ENCODE measurements at regions not wholly inside any gene's neighbourhood (a gene's known extent, or its start where the extent isn't known, plus 50 kb on each side); places are given as distances from the start of the nearest gene placed in this dataset.
"Not testable (repeated sequence)": the region's sequence is repeated elsewhere in the genome, so short reads cannot be mapped to it uniquely, and the experiment has no call there.

DNA sequence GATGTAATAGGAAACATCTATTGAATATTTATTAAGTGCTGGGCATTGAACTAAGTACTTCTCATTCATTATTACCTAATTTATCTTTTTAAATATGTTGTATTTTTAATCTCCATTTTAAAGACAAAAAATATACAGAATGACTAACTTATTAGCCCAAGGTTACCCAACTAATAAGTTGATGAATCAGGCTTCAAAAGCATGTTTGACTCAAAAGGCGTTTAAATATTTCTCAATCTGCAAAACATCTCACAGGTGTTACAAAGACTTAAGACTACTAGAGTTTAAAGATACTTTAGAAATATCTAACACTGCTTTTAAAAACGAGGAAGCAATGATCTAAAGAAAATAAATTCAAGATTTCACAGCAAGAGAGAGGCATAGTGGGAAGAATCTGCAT, 457.4 kb upstream of the DCN start:
- DNase-seq: no peak

DNA sequence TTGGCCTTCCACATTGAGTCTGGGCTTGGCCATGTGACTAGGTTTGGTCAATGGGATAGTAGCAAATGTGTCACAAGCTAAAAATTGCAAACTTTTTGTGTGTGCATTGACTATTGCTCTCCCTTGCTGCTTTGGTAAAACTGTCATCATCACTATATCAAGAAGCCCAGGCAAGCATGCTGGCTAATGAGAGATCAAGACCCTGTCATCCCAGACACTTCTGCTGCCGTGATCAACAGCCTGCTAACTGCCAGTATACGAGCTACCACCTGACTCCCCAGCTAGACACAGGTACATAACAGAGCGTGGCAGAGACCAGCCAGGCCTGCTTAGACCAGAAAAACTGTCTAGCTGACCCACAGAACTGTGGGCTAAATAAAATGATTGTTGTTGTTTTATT, 456.7 kb upstream of the DCN start:
- DNase-seq: no peak

DNA sequence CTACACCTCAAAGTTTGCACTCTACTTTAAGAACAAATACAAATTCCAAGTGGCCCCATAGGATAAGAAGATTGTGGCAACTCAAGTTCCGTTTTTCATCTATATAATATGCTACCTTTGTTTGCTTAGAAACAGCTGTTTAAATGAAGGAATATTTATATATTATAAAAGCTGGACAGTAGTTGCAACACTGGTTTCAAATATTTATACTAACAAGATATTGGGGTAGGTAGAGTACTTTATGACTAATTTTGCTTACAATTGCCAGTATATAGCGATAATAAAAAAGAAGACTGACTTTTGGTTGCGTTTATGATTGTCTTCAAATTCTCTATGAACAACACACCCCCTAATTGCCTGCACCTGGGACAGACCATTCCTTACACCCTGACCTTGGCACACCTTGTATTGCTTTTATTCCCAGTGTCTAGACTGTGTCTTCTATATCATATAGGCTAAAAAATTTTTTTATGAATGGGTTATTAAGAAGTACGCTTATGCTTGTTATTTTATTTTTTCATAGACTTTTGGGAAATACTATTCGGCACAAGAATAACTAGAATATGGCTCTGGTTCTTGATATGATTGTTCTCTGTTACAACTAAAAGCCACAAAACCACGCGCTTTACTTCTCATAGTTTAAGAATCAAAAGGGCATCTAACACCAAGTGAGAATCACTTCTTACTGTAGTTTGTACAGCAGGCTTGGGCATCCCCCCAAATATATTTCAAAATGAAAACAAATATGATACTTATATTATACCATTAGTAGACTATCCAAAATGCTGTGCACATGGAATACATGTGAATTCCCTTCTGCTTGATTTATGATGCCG, 455.4 kb upstream of the DCN start:
- DNase-seq: no peak

DNA sequence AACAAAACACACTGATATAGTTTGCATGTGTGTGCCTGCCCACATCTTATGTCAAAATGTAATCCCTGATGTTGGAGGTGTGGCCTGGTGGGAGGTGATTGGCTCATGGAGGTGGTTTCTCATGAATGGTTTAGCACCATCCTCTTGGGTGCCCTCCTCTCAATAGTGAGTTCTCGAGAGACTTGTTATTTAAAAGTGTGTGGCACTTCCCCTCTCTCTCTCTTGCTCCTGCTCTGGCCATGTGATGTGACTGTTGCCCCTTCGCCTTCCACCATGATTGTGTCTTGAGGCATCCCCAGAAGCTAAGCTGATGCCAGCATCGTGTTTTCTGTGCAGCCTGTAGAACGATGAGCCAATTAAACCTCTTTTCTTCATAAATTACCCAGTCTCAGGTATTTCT, 454.1 kb upstream of the DCN start:
- no peak for DNase-seq

DNA sequence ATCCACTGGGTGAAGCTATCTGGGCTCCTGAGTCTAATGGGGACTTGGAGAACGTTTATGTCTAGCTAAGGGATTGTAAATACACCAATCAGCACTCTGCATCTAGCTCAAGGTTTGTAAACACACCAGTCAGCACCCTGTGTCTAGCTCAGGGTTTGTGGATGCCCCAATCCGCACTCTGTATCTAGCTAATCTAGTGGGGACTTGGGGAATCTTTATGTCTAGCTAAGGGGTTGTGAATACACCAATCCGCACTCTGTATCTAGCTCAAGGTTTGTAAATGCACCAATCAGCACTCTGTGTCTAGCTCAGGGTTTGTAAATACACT, 451.7 kb upstream of the DCN start:
- DNase-seq: not testable (repeated sequence)

DNA sequence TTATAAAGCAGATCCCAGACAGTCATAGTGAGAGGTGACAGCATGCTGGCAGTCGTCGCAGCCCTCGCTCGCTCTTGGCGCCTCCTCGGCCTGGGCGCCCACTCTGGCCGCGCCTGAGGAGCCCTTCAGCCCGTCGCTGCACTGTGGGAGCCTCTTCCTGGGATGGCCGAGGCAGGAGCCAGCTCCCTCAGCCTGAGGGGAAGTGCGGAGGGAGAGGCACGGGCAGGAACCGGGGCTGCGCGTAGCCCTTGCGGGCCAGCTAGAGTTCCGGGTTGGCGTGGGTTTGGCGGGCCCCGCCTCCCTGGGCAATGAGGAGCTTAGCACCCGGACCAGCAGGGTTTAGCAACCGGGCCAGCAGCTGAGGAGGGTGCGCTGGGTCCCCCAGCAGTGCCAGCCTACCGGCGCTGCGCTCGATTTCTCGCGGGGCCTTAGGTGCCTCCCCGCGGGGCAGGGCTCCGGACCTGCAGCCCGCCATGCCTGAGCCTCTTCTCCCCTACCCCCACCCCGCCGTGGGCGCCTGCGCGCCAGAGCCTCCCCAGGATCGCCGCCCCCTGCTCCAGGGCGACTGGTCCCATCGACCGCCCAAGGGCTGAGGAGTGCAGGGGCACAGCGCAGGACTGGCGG, 451.2 kb upstream of the DCN start:
- DNase-seq: peak; percentile 39

DNA sequence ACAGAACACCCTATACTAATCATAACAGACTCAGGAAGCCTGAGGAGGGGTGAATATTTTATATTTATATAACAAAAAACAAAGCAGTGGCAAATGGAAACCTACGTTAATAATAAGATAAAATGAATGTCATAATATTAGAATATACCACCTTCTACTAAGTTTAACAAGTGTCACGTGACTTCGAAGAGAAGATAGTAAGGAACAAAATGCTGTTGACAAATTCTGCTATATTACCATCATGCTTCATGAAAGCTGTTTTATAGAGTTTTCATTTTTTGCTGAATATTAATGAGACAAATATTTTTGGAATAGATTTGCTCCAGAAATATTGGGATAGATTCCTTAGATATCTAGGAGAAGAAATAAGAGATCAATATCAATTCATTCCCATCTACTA, 450.6 kb upstream of the DCN start:
- DNase-seq: no peak

DNA sequence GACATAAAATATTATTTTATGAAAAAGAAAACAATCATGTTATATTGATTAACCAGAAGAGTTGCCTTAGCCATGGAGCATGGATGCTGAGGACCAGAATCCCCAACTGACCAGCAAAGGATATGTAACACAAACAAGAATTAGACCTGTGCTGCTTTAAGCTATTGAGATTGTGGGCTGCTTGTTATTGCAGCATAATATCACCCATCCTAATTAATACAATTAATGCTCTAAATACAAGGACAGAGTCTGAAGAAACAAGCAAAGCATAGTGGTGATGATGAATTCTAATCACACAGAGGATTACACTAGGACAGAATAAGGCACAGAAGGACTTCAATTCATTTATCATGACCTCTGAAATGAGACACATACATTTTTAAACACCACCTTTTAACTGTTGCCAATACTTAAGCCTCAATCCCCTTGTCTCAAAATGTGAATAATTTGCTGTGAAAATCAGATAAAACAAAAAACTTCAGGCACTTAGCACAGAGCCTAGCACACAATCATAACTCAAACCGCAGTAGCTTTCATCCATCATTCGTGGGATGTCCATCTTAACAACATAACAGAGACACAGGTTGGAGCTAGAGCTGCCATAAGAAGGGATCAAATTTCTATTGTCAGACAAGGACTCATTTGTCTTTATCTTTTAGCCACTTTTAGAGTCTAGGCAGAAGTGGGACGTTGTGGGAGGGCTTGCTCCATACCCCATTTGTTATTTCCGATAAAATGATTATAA, 449.6 kb upstream of the DCN start:
- DNase-seq: no peak

DNA sequence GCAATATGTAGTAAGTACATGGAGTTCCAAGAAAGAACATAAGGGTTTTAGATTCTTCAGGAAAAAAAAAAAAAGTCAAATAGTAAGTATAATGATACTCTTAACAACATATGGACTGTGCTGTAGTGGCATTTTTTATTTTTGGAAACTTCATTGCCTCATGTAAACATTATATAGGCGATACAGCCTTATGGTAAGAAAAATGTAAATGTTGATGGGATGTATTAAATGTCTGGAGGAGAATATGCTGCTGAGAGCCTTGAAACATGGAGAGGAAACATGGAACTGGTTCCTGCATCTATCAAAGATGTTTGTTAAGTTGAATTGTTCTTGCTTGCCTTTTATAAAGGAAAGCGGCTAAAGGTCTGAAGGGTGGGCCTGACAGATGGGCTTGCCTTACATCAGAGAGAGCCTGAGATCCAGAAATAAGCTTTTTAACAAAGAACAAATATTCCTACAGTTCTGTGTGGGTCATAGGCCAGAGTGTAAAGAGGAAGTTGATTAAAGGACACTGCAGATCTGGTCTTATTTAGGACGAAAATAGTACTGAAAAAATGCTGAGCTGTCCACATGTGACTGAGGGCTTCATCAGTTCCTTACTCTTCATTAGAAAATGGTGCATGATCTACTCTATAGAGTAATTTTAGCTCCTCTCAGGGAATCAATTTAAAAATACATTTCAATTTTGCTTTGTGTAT, 448.1 kb upstream of the DCN start:
- DNase-seq: no peak

DNA sequence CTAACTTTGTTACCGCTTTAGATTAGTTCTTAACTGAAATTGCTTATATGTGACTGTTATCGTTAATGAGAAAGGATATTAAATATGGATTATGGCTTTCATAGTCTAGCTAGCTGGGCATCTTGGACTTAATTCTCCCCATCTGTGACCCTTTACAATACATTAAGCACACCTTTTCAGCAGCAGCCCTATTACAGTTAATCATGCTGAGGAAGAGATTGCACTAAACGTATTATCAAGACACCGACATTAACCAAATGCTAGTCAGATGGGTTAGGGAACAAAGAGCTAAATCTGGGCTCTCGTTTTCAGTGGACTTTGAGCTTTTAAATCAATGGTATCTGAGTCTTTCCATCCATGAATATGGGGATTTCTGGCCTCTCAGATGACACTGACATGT, 447.5 kb upstream of the DCN start:
- no peak for DNase-seq

DNA sequence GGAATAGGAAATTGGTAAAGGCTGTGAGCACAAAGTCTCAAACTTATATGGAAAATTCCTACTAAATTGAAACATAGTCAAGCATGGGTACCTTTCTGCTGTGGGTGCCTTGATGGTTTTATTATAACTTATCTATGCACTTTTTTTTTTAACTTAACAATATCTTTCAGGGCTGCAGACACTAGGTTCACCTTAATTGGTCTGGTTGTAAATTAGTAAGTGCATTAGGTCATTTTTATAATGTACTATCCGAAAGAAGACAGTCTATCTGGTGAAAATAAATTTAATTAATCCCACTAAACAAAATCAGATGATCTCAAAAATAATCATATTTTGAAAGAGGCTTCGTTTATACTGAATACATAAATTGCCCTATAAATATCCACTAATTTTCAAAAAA, 446.8 kb upstream of the DCN start:
- no peak for DNase-seq

DNA sequence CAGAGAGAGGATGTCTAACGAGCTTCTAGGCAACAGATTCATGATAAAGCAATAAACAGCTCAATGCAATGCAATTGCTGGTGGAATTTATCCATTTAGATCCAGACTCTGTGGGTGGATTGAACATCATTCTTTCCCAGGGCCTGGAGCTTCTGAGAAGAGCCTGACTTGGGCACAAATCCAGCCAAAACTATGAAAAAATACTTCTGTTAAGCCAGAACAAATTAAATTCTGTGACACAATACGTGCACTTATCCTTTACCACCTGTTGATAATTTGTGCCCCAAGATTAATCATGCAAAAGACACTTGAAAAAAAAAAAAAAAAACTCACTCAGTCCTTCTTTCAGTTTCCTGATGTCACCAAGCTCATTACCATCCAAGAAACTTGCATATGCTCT, 446.0 kb upstream of the DCN start:
- DNase-seq: no peak

DNA sequence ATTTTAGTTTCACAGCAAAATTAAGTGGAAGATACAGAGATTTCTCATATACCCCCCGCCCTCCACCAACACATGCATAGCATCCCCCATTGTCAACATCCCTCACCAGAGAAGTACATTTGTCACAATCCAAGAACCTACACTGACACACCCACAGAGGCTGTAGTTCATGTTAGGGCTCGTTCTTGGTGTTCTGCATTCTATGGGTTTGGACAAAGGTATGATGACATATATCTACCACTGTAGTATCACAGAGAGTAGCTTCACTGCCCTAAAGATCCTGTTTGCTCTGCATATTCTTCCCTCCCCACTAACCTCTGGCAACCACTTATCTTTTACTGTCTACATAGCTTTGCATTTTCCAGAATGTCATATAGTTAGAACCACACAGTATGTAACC, 444.6 kb upstream of the DCN start:
- no peak for DNase-seq

DNA sequence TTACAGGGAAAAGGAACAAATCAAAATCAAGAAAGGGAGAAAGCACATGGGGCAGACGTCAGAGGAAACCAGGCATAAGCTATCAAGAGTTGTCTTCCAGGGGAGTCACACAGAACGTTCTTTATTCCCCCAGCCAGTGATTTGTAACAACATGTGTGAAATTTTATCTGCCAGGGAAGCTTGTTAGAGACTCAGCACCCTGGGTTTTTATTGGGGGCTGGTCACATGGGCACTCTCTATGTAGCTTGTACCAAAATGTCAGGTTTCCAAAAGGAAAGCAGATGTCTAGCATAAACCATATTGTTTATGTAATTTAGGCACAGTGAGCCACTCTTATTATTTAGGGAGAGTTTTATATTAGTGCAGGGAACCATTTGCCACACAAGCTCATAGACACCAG, 440.4 kb upstream of the DCN start:
- no peak for DNase-seq

DNA sequence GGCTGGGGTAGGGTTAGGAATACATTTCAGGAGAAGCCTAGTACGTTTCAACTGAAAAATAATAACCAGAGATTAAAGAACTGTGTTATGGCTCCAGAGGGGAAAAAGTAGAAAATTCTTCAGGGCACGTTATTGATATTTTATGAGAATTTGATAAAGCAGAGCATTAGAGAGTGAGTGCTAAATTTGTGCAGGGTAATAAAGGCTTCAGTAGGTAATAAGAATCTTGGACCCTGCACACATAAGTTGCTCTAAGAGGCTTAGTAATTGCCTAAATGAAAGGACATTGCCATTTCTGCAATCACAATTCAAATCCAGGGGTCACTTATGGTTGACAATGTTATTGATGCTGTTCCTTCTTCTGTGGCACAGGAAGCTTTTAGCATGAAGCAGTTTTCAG, 439.4 kb upstream of the DCN start:
- DNase-seq: no peak

DNA sequence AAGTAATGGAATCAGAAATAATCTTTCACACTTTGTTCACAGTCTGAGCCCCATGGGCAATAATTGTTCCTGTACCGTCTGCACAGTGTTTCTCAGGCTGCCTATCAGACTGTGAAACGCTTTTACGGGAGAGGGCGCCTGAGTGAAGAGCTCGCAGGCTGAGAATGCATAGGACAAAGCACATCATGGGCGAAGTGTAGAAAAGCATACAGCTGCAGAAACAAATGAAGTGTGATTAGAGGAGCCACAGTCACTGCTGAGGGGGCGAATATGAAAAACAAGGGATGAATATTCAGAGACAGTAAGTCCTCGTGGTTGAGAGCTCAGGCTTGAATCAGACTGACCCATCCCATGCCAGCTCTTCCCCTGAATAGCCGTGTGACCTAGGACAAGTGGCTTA, 438.4 kb upstream of the DCN start:
- DNase-seq: no peak

DNA sequence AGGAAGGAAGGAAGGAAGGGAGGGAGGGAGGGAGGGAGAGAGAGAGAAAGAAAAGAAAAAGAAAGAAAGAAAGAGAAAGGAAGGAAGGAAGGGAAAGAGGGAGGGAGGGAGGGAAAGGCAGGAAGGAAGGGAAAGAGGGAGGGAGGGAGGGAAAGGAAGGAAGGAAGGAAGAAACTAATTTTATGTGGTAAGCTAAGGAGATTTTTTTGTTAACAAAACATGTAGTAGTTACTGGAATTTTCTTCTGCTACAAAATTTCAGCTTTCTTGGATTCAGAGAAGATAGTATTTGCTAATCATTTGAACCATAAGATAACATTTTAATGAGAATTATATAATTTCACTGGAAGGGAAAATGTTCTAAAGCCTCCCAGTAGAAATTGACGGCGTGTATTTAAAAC, 437.8 kb upstream of the DCN start:
- DNase-seq: no peak

DNA sequence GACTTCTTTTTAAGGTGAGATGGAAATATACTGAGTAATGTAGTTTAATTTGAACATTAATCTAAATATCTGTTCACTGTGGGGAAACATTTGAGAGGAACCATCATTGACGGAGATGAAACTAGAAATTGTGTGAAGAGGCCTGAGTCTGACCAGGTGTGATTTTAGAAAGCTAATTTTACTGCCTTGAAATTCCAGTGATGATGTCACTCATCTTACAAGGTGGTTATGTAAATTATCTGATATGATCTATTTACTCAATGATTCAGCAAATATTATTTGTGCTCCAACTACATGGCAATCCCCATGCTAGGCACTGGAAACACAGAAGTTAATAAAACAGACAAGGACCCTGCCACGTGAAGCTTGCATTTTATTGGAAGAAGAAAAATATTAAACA, 435.7 kb upstream of the DCN start:
- DNase-seq: no peak

DNA sequence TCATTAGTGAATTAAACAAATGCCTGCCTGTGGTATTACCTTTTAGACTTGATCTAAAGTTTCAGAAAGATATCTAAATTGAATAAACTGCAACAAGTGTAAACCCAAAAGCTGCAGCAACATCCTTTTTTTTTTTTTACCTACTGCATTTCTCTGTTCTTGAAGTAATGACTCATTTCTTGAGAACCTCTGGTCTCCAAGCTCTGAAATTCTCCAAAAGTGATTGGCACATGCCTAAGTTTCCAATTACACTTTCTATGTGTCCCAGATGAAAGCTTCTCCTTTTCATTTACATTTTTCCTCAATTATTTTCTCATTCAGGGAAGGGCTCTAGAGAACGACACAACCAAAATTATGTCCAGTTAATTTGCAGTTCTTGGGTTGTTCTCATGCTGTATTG, 435.2 kb upstream of the DCN start:
- DNase-seq: no peak

DNA sequence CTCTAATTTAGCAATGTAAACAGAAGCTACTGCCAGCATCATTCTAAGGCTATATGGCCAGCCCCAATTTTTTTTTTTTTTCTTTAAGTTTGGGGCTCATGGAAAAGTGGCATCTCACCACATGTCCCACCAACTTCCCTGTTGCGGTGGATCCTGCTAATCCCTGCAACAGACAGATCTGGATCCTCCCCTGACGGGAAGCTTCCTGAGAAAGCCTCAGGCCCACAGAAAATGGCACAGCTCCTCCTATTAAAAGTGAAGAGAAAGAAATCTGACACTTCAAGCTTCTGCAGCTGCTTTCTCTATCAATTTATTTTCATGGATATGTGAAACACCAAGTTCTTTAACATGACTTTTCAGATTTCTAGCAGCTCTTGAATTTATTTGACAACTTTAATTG, 433.8 kb upstream of the DCN start:
- no peak for DNase-seq

DNA sequence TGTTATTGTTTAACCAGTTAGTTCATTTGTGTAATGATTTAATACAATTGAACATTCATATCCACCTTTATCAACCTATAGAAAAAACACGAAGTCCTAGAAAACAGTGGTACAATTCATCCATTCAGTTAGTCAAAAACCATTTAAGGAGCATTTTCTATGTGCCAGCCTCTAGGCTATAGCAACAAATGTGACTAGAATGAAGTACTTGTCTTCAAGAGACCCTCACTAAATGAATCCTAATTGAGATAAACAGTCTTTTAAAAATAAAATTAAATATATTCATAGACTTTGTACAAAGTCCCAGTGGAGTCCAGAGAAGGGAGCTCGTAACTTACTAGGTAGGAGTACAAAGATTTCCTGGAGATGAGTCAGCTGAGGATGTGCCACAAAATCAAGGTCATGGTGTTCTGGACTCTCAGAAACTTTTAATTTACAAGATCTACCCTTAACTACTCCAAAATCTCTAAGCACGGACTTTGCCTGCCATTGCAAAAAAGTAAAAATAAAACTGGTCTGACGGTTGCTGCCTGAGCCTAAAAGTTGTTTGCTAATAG, 430.7 kb upstream of the DCN start:
- DNase-seq: no peak

DNA sequence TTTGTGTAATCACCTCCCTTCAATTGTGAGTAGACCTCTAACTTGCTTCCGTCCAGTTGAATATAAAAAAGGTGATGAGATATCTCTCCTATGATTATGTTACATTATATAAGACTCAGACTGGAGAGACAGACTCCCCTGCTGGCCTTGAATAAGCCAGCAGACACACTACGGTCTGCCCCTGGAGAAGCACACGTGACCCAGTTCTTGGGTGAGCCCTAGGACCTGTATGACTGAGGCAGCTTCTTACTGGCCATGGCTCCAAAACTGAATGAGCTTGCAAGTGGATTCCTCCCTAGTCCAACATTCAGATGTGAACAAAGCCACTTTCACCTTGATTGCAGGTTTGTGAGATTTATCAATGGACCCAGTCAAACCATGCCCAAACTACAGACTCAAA, 427.9 kb upstream of the DCN start:
- no peak for DNase-seq

DNA sequence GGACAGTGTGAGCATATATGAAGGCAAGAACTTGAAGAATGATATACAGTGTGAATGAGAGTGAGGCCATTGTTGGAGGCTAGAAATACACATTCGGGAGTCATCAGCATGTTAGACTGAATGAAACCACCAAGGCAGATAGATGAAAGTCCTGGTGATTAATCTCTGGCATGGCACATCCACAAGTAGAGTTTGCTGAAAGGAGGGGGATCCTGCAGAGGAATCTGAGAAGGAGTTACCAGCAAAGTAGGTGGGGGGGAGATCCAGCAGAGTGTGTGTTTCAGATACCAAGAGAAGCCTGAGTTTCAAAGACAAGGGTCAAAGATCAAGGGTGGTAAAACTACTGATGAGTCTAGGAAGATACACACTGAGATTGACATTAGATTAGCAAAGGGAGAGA, 426.7 kb upstream of the DCN start:
- DNase-seq: no peak

DNA sequence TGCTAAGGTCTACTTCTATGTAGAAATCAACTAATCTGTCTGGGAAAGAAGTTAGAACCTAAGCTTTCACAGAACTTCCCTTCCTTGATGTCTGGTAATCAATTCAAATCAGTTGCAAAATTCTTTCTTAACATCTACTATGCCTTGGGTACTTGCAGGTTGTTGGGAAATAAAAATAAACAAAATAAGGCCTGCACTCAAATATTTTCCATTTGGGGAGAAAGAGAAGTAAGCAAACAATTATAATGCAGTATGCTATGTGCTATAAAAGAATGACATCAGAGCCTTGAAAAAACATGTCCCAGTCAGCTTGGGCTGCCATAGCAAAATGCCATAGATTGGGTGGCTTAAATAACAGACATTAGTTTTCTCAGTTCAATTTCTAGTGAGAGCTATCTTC, 425.9 kb upstream of the DCN start:
- no peak for DNase-seq
